Upper lobe of left lung (tissue), 4 donors: ENCODE measurements at regions not wholly inside any gene's neighbourhood (a gene's known extent, or its start where the extent isn't known, plus 50 kb on each side); places are given as distances from the start of the nearest gene placed in this dataset.

Source experiments
- CTCF ChIP-seq, 6 experiments: fragments of 450-650 bp in 4 of 6; fragments of 200-600 bp in 2 of 6; sonication (generic) in 2 of 6; IDR thresholded peaks; one replicate each; pipeline ENCODE4 v1.5.1; 2016 to 2019; ENCODE audit warnings: antibody characterized with exemption in 6 of 6
- EP300 ChIP-seq, 4 donors: sonication (generic); formaldehyde crosslinking; IDR thresholded peaks; one replicate each; pipeline ENCODE4 v1.5.1; 2017; ENCODE audit warnings: antibody characterized with exemption in 4 of 4, control low read depth in 2 of 4
- POLR2A ChIP-seq, 4 donors: fragments of 450-650 bp; IDR thresholded peaks; one replicate each; pipeline ENCODE4 v1.5.1; 2016 to 2017; ENCODE audit warnings: antibody characterized with exemption in 4 of 4, mild to moderate bottlenecking in 2 of 4

GRCh38 chr9:135404451-135405144 lies 75.0 kb upstream of the PPP1R26 start:
- TF ChIP-seq CTCF (IDR thresholded peaks at IDR 0.05): no peak
- no peak for TF ChIP-seq POLR2A (IDR thresholded peaks at IDR 0.05)
- no peak for TF ChIP-seq EP300 (IDR thresholded peaks at IDR 0.05)
